ENCODE measurements at regions not wholly inside any gene's neighbourhood (a gene's known extent, or its start where the extent isn't known, plus 50 kb on each side); places are given as distances from the start of the nearest gene placed in this dataset.

DNA sequence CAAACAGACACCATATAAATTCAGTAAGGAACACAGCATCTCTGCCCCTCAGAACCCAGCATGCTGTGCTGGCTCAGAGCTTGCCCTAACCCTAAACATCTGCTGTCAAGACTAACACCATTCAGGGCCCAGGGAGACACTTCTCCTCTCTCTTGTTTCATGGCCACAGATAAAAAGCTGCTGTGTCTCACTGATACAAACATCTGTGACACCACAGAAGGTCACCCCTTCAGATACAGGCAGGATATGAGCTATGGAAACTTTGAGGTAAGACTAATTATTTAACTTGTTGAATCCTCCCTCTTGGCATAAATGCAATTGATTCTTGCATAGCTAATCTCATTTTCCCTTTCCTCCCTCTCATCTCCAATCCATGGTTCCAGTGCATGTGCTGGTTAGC is 61.6 kb upstream of the GPR12 start:
- peak; percentile 85 for DNase-seq

DNA sequence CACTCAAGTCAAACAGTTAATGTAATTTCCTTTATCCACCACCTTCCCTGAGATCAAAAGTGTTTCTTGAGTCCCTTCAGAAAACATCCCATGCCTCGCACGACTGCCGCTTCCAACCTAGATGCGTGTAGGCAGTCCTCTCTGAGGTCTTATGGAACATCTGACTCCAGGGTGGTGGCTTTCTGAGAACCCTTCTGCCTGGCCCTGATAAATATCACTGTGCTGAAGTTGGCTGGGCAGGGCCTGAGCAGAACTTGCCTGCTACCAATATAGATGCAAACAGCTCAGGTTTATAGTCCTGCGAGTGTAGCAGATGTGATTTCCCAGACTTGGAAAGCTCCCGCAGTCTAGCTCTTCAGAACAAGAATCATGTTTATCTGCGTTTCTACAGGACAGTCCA is 61.1 kb upstream of the GPR12 start:
- peak; percentile 87 for DNase-seq

- peak; percentile 54 for DNase-seq
Measured at GRCh38 chr13:26820871-26821270, 60.3 kb upstream of the GPR12 start.

- DNase-seq: no peak
Measured at GRCh38 chr13:26819046-26819445, 58.5 kb upstream of the GPR12 start.

- no peak for DNase-seq
Measured at GRCh38 chr13:26816881-26817280, 56.3 kb upstream of the GPR12 start.

- no peak for DNase-seq
Measured at GRCh38 chr13:26813980-26814348, 53.4 kb upstream of the GPR12 start.

GRCh38 chr13:26813321-26813979 is 52.9 kb upstream of the GPR12 start:
- DNase-seq: no peak

DNA sequence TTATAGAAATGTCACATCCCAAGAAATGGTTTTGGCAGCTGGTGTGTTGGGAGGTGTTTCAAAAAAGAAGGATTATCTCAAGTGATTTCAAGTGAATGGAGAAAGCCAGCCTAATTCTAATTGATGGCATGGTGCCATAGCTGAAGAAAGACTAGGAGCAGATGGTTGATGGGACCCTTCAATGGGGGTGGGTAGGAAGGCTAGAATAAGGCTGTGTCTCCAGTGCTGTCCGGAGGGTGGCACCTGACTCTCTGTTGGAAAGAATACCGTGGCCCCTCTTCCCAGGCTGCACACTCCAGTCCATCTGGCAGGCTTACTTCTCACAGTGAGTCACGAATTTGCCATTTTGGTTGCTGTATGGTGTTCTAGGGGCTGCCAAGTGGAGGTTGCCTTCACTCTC is 51.0 kb upstream of the GPR12 start:
- no peak for DNase-seq
